ENCODE measurements at regions not wholly inside any gene's neighbourhood (a gene's known extent, or its start where the extent isn't known, plus 50 kb on each side); places are given as distances from the start of the nearest gene placed in this dataset.

DNA sequence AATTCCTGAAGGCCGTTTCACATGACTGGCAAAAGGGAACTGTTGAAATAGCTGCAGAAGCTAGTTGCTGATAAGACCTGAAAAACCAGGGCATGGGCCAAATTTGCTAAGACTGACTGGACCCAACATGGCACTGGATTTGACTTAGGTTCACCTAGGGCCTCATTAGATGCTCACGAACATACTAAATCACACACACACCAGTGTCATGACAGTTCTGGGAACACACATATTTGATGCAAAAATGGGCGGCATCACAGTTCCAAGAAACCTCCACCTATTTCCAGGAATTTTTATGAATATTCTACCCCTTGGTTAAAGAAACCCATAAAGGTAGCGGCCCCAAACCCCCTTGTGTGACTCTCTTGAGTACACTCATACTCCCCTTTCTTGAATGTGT, 99.6 kb upstream of the OBI1 start:
- no peak overlapping the region for H3K4me3 ChIP-seq (ENCODE audit: low read depth, low read length)
- no peak for DNase-seq (ENCODE audit: low read depth)
- TF ChIP-seq, protein P1, sequence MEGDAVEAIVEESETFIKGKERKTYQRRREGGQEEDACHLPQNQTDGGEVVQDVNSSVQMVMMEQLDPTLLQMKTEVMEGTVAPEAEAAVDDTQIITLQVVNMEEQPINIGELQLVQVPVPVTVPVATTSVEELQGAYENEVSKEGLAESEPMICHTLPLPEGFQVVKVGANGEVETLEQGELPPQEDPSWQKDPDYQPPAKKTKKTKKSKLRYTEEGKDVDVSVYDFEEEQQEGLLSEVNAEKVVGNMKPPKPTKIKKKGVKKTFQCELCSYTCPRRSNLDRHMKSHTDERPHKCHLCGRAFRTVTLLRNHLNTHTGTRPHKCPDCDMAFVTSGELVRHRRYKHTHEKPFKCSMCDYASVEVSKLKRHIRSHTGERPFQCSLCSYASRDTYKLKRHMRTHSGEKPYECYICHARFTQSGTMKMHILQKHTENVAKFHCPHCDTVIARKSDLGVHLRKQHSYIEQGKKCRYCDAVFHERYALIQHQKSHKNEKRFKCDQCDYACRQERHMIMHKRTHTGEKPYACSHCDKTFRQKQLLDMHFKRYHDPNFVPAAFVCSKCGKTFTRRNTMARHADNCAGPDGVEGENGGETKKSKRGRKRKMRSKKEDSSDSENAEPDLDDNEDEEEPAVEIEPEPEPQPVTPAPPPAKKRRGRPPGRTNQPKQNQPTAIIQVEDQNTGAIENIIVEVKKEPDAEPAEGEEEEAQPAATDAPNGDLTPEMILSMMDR (IDR thresholded peaks at IDR 0.05; ENCODE audit: insufficient read depth, low read depth, low read length) = no peak

DNA sequence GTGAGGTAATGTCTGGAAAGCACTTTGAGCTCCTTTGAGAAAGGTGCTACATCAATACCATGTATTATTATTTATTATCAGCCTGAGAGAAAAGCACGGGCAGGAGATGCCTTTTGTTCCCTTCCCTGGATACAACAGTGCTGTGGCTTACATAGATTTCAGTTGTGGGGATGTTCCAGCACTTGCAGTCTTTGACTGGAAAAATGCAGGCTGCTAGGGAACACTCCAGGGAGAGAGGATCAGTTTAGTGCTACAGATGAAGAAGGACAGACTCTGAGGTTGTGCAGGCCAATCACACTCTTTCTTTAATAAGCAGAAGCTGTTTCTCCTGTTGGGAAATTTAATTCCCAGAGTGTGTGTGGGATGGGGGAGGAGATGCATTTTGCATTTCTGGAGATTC, 94.5 kb upstream of the OBI1 start:
- H3K4me3 ChIP-seq (ENCODE audit: low read depth, low read length) = no peak overlapping the region
- DNase-seq (ENCODE audit: low read depth) = no peak
- TF ChIP-seq, protein P1 (IDR thresholded peaks at IDR 0.05; ENCODE audit: insufficient read depth, low read depth, low read length) = no peak

DNA sequence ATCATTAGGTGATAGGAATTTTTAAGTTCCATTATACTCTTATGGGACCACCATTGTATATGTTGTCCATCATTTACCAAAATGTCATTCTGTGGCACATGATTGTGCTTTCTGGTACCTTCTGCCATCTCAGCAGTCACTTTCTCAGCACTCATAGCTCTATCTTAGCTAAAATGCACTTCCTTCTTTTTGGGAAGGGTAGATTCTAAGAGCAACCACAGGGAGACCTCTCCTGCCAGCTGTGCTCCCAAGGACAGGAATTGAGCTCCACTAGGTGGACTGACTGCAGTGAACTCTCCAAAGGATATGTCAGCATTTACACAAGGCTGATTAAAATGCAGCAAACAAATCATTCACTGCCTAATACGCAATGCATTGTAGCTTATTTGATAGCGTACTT, 91.8 kb upstream of the OBI1 start:
- H3K4me3 ChIP-seq (ENCODE audit: low read depth, low read length) = no peak overlapping the region
- TF ChIP-seq, protein P1 (IDR thresholded peaks at IDR 0.05; ENCODE audit: insufficient read depth, low read depth, low read length) = no peak
- no peak for DNase-seq (ENCODE audit: low read depth)

DNA sequence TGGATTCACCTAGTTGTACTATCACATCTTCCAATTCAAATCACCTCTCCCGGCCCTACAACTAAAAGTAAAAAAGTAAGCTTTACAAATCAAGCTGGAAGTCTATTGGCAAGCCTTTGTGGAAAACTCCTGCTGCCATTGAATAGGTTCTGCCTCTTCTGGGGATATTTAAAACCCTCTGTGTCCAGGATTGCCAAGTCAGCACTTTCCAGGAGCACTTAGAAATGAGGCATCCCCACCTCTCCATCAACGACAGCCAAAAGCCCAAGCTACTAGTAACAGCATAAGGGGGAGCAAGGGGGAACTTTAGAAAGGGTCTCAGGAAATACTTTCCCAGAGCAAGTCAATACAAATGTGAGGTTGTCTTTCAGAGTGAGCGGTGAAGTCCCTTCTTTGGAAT, 85.0 kb upstream of the OBI1 start:
- TF ChIP-seq, protein P1 (IDR thresholded peaks at IDR 0.05; ENCODE audit: insufficient read depth, low read depth, low read length) = no peak
- no peak overlapping the region for H3K4me3 ChIP-seq (ENCODE audit: low read depth, low read length)
- DNase-seq (ENCODE audit: low read depth) = no peak

DNA sequence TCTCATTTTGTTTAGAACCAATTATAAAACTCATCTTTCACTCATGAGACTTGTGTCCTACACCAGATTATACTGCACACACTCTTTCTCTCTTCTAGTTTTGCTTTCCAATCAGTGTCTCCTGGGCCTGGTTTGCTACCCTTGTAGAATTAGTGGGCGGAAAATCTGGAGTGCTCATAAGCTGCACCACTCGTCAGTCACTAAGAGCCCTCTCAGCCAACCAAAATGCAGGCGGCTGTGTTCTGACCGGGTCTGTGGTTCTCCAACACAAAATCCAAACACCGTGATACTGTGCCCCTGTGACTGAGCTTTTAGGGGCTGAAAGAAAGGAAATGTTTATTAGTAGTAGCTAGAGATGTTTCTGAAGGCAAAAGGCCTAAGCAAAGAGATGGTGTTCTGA, 83.7 kb upstream of the OBI1 start:
- TF ChIP-seq, protein P1 (IDR thresholded peaks at IDR 0.05; ENCODE audit: insufficient read depth, low read depth, low read length) = no peak
- DNase-seq (ENCODE audit: low read depth) = no peak
- no peak overlapping the region for H3K4me3 ChIP-seq (ENCODE audit: low read depth, low read length)

DNA sequence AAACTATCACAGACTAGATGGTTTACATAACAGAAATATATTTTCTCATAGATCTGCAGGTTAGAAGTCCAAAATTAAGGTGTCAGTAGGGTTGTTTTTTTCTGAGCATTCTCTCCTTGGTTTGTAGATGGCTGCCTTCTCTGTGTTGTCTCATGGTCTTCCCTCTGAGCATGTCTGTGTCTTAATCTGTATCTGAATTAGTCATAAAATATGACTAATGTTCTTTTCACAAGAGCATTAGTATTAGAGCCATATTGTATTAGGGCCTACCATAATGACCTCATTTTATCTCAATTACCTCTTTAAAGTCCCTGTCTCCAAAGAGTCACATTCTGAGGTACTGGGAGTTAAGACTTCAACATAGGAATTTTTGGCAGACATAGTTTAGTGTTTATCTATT, 77.2 kb upstream of the OBI1 start:
- TF ChIP-seq, protein P1 (IDR thresholded peaks at IDR 0.05; ENCODE audit: insufficient read depth, low read depth, low read length) = no peak
- no peak for DNase-seq (ENCODE audit: low read depth)

DNA sequence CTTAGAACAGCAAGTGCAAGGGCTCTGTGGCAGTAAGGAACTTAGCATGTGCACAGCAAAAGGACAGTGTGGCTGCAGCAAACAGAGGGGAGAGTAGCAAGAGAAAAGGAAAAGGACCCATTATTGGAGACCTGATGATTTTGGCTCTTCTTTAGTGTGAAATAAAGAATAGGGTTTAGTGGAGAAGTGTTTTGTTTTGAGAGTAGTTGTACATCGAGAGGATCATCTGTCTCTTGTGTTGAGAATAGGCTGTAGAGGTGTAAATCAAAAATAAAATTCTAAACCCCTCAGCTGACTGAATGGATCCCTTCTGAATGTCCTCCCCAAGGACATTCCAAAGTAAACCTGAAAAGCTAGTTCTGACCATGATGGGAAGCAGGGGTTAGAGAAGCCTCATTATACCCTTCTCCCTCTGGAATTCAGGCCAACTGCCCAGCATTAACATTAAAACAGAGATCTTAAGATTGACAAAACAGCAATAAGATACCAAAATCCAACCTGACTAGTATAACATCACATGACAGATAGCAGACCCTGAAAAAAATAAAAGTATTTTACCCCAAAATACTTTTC, 73.6 kb upstream of the OBI1 start:
- TF ChIP-seq, protein P1 (IDR thresholded peaks at IDR 0.05; ENCODE audit: insufficient read depth, low read depth, low read length) = no peak
- no peak for DNase-seq (ENCODE audit: low read depth)
- H3K4me3 ChIP-seq (ENCODE audit: low read depth, low read length) = no peak overlapping the region

More for the DNA sequence above, 77.2 kb upstream of the OBI1 start:
- H3K4me3 ChIP-seq (ENCODE audit: low read depth, low read length) = no peak overlapping the region

Measured in fibroblast of villous mesenchyme (primary cell).